HEK293 (cell line): ENCODE measurements at regions not wholly inside any gene's neighbourhood (a gene's known extent, or its start where the extent isn't known, plus 50 kb on each side); places are given as distances from the start of the nearest gene placed in this dataset.
"Not testable (repeated sequence)": the region's sequence is repeated elsewhere in the genome, so short reads cannot be mapped to it uniquely, and the experiment has no call there.

Source experiments
- ZBTB1 ChIP-seq: fragments of 450-650 bp; formaldehyde crosslinking; IDR thresholded peaks from 2 replicates; pipeline ENCODE4 v1.5.1; 2016; ENCODE audit warnings: missing biosample characterization, missing genetic modification characterization
- ZNF114 ChIP-seq: fragments of 450-650 bp; formaldehyde crosslinking; IDR thresholded peaks from 2 replicates; pipeline ENCODE4 v1.5.0; 2017; ENCODE audit warnings: missing biosample characterization, missing genetic modification characterization
- ZNF48 ChIP-seq: fragments of 450-650 bp; formaldehyde crosslinking; IDR thresholded peaks from 2 replicates; pipeline ENCODE4 v1.5.1; 2016; ENCODE audit warnings: missing biosample characterization, missing genetic modification characterization
- ZNF530 ChIP-seq: fragments of 450-650 bp; formaldehyde crosslinking; IDR thresholded peaks from 2 replicates; pipeline ENCODE4 v1.5.1; 2016; ENCODE audit warnings: low read depth, missing biosample characterization, missing genetic modification characterization
- TF ChIP-seq, protein P1 (sequence below): fragments of 450-650 bp; formaldehyde crosslinking; IDR thresholded peaks from 2 replicates; pipeline ENCODE4 v1.5.1; 2016; ENCODE audit warnings: missing biosample characterization, missing genetic modification characterization

DNA sequence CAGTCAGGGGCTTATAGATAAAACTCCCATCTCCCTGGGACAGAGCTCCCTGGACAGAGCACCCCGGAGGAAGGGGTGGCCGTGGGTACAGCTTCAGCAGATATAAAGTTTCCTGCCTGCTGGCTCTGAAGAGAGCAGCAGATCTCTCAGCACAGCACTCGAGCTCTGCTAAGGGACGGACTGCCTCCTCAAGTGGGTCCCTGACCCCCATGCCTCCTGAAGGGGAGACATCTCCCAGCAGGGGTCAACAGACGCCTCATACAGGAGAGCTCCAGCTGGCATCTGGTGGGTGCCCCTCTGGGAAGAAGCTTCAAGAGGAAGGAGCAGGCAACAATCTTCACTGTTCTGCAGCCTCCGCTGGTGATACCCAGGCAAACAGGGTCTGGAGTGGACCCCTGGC, 142.1 kb downstream of the OXSM start:
- TF ChIP-seq ZBTB1; ZNF48 (tag by site-specific recombination); ZNF114; ZNF530: not testable (repeated sequence)
- TF ChIP-seq, protein P1, sequence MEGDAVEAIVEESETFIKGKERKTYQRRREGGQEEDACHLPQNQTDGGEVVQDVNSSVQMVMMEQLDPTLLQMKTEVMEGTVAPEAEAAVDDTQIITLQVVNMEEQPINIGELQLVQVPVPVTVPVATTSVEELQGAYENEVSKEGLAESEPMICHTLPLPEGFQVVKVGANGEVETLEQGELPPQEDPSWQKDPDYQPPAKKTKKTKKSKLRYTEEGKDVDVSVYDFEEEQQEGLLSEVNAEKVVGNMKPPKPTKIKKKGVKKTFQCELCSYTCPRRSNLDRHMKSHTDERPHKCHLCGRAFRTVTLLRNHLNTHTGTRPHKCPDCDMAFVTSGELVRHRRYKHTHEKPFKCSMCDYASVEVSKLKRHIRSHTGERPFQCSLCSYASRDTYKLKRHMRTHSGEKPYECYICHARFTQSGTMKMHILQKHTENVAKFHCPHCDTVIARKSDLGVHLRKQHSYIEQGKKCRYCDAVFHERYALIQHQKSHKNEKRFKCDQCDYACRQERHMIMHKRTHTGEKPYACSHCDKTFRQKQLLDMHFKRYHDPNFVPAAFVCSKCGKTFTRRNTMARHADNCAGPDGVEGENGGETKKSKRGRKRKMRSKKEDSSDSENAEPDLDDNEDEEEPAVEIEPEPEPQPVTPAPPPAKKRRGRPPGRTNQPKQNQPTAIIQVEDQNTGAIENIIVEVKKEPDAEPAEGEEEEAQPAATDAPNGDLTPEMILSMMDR: not testable (repeated sequence)
